ENCODE measurements at regions not wholly inside any gene's neighbourhood (a gene's known extent, or its start where the extent isn't known, plus 50 kb on each side); places are given as distances from the start of the nearest gene placed in this dataset.
"Not testable (repeated sequence)": the region's sequence is repeated elsewhere in the genome, so short reads cannot be mapped to it uniquely, and the experiment has no call there.

DNA sequence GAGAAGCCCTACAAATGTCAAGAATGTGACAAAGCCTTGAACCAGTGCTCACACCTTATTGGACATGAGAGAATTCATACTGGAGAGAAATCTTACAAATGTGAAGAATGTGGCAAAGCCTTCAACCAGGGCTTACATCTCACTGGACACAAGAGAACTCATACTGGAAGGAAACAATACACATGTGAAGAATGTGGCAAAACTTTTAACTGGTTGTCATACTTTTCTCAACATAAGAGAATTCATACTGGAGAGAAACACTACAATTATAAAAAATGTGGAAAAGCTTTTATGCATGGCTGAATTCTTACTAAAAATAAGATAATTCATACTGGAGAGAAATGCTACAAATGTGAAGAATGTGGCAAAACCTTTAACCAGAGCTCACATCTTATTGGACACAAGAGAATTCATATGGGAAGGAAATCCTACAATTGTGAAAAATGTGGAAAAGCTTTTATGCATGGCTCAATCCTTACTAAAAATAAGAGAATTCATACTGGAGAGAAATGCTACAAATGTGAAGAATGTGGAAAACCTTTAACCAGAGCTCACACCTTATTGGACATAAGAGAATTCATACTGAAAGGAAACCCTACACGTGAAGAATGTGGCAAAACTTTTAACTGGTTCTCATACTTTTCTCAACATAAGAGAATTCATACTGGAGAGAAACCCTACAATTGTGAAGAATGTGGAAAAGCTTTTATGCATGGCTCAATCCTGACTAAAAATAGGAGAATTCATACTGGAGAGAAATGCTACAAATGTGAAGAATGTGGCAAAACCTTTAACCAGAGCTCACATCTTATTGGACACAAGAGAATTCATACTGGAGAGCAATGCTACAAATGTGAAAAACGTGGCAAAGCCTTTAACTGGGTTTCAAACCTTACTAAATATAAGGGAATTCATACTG lies 350.6 kb upstream of the NUPR2 start:
- DNase-seq: not testable (repeated sequence)

DNA sequence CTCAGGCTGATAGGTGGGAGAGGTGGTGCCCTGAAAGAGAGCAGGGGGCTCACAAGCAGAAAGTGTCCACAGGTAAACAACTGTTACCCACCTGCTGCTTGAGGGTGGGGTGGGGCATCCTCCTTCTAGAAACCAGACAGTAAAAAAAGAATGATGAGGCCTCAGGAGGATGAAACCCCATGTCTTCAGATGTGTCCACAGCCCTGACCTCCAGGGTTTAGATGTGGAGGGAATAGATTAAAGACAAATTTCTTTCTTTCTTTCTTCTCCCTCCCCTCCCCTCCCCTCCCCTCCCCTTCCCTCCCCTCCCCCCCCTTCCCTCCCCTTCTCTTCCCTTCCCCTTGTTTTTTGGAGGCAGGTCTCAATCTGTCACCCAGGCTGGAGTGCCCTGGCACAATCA lies 333.5 kb upstream of the NUPR2 start:
- no peak for DNase-seq

DNA sequence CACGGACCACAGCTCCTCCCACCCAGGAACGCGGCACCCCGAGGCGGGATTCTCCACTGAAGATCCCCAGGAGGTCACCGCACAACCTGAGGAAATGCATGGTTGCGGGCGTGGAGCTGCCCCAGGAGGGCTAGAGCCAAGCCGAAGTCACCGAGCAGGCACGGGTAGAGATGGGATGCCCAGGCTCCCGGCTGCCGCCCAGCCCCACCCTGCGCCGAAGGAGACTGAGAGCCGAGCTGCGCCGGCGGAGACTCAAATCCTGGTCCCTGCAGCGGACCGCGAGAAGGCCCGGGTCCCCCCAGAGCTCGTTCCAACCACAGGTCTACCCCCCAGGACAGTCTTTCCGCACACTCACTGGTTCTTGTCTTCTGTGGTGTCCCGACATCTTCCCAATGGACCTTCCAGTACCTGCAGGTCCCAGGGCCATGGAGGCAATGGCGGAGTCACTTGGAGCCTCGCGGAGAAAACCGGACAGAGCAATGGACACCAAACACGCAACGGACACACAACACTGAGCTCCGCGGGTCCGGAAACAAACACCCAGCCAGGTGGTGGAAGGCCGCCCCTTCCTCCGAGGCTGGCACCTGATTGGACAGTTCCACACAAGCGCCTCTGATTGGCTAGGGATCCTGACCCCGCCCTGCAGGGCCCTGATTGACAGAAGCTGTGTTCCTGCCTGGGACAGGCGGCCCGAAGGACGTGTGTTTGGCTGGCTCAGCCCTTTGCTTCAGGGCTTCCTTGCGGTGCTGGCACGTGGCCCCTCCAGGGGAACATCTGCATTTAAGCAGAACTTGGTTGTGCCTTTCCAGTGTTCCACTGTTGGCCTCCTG lies 331.9 kb upstream of the NUPR2 start:
- DNase-seq: no peak

DNA sequence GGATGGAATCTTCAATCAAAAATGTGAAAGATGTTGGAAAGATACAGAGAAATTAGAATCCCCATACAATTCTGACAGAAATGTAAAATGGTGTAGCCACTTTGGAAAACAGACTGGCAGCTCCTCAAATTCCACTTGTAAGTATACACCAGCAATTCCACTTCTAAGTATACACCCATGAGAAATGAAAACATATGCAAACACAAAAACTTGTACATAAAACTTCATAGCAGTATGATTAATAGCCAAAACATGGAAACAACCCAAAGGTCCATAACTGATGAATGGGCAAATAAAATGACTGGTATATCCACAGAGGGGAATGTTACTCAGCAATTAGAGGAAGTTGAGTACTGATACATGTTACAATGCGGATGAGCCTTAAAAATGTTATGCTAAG lies 304.3 kb upstream of the NUPR2 start:
- DNase-seq: not testable (repeated sequence)

DNA sequence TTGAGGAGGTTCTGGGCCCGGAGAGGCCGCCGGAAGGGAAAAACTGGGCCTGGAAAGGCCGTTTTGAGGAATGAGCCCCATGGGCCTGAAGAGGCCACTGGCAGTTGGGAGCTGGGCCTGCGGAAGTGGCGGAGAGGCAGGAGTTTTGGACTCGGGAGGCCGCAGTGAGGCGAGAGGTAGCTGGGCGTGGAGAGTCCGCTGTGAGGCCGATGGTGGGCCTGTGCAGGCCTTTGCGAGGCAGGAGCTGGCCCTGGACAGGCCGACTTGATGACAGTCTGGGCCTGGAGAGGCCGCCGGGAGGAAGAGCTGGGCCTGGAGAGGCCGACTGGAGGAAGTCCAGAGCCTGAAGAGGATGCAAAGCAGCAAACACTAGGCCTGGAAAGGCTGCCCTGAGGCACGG lies 259.0 kb upstream of the NUPR2 start:
- no peak for DNase-seq

DNA sequence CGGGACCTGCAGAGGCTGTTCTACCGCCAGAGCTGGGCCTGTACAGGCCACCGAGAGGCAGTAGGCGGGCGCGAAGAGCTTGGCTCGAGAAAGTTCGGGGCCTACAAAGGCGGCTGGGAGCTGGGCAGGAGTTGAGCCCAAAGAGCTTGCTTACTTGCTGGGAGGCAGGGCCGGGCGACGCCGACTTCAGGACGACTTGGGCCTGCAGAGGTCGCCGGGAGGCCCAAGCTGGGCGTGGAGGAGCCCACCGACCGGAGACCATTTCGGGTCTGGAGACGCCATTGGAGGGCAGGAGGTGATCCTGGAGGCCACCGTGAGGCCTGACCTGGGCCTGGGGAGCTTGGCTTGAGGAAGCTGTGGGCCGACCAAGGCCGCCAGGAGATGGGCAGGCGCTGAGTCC lies 258.4 kb upstream of the NUPR2 start:
- not testable (repeated sequence) for DNase-seq

DNA sequence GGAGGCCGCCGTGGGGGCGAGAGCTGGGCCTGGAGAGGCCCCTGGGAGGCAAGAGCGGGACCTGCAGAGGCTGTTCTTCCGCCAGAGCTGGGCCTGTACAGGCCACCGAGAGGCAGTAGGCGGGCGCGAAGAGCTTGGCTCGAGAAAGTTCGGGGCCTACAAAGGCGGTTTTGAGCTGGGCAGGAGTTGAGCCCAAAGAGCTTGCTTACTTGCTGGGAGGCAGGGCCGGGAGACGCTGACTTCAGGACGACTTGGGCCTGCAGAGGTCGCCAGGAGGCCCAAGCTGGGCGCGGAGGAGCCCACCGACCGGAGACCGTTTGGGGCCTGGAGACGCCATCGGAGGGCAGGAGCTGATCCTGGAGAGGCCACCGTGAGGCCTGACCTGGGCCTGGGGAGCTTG lies 257.1 kb upstream of the NUPR2 start:
- not testable (repeated sequence) for DNase-seq

DNA sequence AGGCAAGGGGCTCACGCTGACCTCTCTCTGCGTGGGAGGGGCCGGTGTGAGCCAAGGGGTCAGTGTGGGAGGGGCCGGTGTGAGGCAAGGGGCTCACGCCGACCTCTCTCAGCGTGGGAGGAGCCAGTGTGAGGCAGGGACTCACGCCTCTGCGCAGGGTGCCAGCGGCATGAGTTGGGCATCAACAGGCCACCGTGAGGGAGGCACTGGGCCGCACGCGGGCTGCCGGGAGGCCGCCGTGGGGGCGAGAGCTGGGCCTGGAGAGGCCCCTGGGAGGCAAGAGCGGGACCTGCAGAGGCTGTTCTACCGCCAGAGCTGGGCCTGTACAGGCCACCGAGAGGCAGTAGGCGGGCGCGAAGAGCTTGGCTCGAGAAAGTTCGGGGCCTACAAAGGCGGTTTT lies 255.6 kb upstream of the NUPR2 start:
- DNase-seq: not testable (repeated sequence)

DNA sequence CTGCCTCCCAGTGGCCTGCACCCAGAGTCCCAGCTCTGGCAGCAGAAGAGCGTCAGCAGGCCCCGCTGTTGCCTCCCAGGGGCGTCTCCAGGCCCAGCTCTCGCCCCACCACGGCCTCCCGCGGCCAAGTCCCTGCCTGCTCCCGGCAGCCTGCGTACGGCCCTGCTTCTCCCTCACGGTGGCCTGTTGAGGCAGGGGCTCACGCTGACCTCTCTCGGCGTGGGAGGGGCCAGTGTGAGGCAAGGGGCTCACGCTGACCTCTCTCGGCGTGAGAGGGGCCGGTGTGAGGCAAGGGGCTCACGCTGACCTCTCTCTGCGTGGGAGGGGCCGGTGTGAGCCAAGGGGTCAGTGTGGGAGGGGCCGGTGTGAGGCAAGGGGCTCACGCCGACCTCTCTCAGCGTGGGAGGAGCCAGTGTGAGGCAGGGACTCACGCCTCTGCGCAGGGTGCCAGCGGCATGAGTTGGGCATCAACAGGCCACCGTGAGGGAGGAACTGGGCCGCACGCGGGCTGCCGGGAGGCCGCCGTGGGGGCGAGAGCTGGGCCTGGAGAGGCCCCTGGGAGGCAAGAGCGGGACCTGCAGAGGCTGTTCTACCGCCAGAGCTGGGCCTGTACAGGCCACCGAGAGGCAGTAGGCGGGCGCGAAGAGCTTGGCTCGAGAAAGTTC lies 254.1 kb upstream of the NUPR2 start:
- not testable (repeated sequence) for DNase-seq

DNA sequence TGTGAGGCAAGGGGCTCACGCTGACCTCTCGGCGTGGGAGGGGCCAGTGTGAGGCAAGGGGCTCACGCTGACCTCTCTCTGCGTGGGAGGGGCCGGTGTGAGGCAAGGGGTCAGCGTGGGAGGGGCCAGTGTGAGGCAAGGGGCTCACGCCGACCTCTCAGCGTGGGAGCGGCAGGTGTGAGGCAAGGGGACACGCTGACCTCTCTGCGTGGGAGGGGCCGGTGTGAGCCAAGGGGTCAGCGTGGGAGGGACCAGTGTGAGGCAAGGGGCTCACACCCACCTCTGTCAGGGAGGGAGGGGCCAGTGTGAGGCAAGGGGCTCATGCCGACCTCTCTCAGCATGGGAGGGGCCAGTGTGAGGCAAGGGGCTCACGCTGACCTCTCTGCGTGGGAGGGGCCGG lies 251.7 kb upstream of the NUPR2 start:
- DNase-seq: not testable (repeated sequence)

DNA sequence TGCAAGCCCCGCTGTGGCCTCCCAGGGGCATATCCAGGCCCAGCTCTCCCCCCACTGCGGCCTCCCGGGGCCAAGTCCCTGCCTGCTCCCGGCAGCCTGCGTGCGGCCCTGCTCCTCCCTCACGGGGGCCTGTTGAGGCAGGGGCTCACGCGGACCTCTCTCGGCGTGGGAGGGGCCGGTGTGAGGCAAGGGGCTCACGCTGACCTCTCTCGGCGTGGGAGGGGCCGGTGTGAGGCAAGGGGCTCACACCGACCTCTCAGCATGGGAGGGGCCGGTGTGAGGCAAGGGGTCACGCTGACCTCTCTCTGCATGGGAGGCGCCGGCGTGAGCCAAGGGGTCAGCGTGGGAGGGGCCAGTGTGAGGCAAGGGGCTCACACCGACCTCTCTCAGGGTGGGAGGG lies 251.2 kb upstream of the NUPR2 start:
- DNase-seq: not testable (repeated sequence)

DNA sequence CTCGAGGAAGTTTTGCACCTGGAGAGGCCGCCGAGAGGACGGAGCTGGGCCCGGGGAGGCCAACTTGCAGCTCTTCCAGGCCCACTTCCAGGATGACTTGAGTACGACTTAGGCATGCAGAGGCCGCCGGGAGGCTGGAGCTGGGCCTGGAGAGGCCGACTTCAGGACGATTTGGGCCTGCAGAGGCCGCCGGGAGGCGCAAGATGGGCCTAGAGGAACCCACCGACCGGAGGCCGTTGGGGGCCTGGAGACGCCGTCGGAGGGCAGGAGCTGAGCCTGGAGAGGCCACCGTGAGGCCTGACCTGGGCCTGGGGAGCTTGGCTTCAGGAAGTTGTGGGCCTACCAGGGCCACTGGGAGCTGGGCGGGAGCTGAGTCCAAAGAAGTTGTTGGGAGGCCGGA lies 250.5 kb upstream of the NUPR2 start:
- DNase-seq: not testable (repeated sequence)

DNA sequence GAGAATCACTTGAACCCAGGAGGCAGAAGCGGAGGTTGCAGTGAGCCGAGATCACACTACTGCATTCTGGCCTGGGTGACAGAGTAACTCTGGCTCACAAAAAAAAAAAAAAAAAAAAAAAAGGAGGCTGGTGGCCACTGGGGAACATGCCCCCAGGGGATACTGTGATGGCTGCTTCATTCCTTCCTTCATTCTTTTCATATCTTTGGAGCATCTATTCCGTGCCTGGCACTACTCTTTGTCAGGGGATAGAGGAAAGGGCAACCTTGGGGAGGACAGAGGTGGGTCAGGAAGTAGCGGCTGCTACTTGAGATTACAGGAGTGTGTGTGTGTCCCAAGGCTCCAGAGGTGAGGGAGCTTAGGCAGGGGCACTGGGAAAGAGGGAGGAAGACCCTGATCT lies 236.4 kb upstream of the NUPR2 start:
- DNase-seq: not testable (repeated sequence)

DNA sequence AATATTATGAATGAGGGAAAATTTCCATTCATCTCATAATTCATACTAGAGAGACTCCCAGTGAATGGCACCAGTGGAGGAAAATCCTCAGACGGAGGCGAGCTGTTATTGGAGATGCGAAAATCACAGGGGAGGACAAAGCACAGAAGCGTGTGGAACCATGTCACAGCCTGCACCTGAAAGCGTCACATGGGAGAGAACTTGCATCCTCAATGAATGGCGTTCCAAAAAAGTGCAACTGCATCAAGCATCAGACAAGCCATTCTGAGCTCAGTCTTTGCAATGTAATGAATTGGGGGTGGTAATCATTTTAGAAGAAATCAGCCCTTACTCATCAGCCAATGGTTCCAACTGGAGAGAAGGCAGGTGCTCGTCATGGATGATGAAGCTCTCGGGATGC lies 235.0 kb upstream of the NUPR2 start:
- not testable (repeated sequence) for DNase-seq

DNA sequence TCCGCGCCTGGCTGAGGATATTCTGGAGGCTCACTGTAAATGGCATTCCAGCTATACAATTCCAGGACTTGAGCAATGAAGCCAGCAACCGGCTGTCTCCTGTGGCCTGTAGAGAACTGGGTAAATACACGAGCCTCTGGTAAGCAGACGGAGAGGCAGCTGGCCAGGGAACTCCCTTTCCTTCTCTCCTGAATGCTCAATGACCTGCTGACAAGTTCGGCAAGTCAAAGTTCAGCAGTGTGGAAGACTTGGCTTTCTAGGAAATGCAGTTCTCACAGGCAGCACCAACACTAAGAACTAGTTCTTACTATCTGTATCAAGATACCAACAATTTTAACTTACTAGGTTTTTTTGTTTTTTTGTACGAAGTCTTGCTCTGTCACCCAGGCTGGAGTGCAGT lies 232.1 kb upstream of the NUPR2 start:
- not testable (repeated sequence) for DNase-seq

DNA sequence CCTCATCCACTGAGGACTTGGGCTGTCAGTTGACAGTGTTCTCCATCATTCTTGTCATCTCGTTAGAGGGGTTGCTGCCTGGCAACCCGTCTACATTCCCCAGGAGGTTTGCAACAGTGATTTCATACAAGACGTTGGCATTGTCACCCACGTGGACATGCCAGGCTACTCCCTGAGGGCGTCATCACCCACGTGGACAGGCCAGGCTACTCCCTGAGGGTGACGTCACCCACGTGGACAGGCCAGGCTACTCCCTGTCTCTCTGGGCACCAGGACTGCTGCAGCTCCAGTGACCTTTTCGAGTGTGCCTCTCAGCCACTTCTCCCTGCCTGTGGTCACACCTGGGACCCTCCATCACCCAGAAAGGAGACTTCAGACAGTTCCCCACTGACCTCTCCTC lies 212.1 kb upstream of the NUPR2 start:
- DNase-seq: not testable (repeated sequence)

DNA sequence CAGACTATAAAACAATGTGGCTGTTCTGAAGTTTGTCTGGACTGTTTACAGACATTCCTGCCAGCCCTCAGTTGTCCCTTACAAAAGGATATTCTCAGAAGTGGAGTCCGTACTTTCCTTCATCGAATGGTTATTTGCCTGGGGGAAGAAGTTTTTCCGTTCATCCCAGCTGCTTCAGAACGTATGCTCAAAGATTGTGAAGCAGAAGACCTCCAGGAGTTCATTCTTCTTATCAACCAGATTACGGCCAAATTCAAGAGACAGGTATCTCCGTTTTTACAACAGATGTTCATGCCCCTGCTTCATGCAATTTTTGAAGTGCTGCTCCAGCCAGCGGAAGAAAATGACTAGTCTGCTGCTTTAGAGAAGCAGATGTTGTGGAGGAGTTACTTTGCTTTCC lies 174.3 kb upstream of the NUPR2 start:
- DNase-seq: no peak

DNA sequence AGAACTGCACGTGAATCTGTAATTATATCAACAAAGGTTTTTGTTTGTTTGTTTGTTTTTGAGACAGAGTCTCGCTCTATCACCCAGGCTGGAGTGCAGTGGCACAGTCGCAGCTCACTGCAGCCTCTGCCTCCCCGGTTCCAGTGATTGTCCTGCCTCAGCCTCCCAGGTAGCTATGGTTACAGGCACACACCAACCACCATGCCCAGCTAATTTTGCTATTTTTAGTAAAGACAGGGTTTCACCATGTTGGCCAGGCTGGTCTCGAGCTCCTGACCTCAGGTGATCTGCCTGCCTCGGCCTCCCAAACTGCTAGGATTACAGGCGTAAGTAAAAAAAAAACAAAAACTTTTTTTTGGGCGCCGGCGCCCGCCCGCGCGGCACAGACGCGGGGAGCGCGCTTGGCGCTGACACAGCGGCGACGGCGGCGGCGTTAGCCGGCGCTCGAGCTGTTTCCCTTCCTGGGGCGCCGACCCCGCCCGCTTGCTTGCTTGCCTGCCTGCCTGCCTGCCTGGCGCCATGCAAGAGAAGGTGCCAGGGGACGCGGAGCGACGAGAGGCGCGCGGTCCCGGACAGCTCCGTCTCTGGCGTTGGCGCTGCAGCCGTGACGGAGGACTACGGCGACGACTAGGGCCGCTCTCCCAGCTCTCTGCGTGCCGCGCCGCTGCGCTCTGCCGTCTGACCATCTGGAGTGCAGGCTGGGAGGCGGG lies 171.4 kb upstream of the NUPR2 start:
- peak in 1 of 2 experiments; percentile 39 for DNase-seq

DNA sequence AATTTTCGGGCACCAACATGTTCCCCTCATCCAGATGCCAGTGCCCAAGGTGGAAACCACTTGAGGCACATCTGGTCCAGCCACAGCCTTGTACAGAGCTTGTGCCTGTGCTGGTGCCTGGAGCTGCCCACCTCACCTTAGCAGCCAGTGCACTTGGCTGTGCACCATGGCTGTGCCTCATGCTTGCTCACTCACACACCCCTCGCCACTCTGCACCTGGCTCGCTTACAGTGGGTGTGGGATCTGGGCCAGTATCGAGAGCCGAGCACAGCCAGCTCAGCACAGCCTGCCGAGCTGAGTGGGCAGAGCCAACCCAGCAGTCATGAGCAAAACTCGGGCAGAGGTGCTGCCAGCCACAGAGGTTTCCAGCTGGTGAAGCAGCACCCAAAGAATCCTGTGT lies 139.9 kb upstream of the NUPR2 start:
- no peak for DNase-seq

DNA sequence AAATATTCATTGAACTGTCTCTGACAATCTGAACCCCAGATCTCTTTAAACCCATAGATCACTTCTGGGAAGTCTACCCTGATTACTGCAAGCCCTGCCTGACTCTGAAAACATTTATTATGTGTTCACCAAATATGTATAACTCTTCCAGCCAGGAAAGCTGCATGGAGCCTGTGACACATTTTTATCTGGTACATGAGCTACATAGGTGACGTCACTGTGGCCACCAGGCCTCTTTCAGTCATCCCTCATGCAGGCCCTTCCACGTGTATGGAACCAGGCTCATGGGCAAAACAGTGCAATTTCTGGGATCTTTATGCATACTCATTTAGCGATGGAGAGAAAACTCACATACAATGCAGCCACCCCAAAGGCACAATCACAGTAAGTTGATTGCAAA lies 133.9 kb upstream of the NUPR2 start:
- DNase-seq: no peak

DNA sequence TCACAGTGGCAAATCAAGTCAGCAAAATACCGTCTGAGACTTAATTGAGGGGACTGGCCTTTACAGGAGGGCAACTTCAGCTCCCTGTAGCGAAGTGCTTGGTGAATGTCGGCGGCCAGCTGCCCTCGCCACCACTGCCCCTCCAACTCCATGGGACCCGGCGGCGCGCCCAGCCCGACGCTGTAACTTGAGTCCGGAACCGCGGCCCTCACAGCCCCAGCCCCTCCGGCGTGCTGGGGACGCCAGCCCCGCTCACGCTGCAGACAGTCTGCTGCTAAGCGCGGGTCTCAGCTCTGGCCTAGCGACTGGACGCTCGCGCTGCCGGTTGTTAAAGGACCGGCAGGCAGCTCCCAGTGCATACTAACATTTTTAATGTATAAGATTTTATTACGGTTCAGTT lies 113.4 kb upstream of the NUPR2 start:
- no peak for DNase-seq

DNA sequence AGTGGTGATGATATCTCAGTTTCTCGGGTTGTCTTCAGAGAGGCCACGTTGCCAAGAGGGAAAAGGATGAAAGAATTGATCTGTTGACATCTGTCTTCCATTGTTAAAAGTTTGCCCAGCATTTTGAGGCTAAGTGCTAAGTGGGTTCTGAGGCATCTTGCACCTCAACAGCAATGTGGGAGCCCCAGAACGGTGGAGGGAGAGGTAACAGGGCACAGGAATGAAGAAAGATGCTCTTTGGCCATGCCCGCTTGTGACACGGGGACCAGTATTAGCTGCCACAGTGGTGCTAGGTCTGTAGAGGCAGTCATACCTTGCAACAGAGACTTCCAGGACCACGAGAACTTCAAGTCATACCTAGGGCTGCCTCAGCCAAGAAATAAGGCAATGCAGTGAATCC lies 106.6 kb upstream of the NUPR2 start:
- DNase-seq: no peak

DNA sequence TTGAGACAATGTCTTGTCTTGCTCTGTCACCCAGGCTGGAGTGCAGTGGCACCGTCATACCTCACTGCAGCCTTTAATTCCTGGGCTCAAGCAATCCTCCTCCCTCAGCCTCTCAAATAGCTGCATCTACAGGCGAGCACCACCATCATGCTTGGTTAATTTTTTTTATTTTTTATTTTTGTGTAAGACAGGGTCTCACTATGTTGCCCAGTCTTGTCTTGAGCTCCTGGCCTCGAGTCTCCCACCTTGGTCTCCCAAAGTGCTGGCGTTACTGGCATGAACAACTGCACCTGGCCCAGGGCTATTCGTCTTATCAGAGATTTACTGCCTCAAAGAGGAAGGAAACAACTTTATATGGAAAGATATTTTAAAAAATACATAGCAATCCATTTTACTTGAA lies 102.8 kb upstream of the NUPR2 start:
- no peak for DNase-seq

All from NCI-H524 (cell line).